Hematopoietic multipotent progenitor cell treated with erythropoietin and hydrocortisone succinate and interleukin-3 and kit ligand, for 17 days (in vitro differentiated cells): ENCODE measurements at regions not wholly inside any gene's neighbourhood (a gene's known extent, or its start where the extent isn't known, plus 50 kb on each side); places are given as distances from the start of the nearest gene placed in this dataset.
"Not testable (repeated sequence)": the region's sequence is repeated elsewhere in the genome, so short reads cannot be mapped to it uniquely, and the experiment has no call there.

ENCODE experiments used
- DNase-seq: peaks from one replicate; pipeline ENCODE4 v3.0.0-alpha.2; 2015; ENCODE audit warnings: low spot score

GRCh38 chr20:53773792-53774401 lies 180.3 kb upstream of the ZNF217 start:
- DNase-seq = no peak

- not testable (repeated sequence) for DNase-seq
Measured at GRCh38 chr20:53773066-53773791, 179.6 kb upstream of the ZNF217 start.

GRCh38 chr20:53769041-53769440 lies 175.4 kb upstream of the ZNF217 start:
- no peak for DNase-seq

- no peak for DNase-seq
Measured at GRCh38 chr20:53768329-53768728, 174.7 kb upstream of the ZNF217 start.

- DNase-seq = peak; percentile 29
Measured at GRCh38 chr20:53767206-53767930, 173.7 kb upstream of the ZNF217 start.

- no peak for DNase-seq
Measured at GRCh38 chr20:53764415-53764800, 170.8 kb upstream of the ZNF217 start.

GRCh38 chr20:53763707-53764414 lies 170.2 kb upstream of the ZNF217 start:
- no peak for DNase-seq

- DNase-seq = not testable (repeated sequence)
Measured at GRCh38 chr20:53762423-53762798, 168.8 kb upstream of the ZNF217 start.

- no peak for DNase-seq
Measured at GRCh38 chr20:53760025-53760441, 166.4 kb upstream of the ZNF217 start.

- no peak for DNase-seq
Measured at GRCh38 chr20:53757472-53757913, 163.9 kb upstream of the ZNF217 start.

GRCh38 chr20:53755733-53756531 lies 162.3 kb upstream of the ZNF217 start:
- no peak for DNase-seq

- DNase-seq = no peak
Measured at GRCh38 chr20:53753880-53754459, 160.3 kb upstream of the ZNF217 start.

- DNase-seq = no peak
Measured at GRCh38 chr20:53752971-53753879, 159.6 kb upstream of the ZNF217 start.

GRCh38 chr20:53752583-53752970 lies 158.9 kb upstream of the ZNF217 start:
- DNase-seq = no peak

GRCh38 chr20:53751620-53752318 lies 158.1 kb upstream of the ZNF217 start:
- DNase-seq = no peak

- peak; percentile 51 for DNase-seq
Measured at GRCh38 chr20:53750827-53751619, 157.4 kb upstream of the ZNF217 start.

GRCh38 chr20:53749499-53749898 lies 155.9 kb upstream of the ZNF217 start:
- DNase-seq = no peak

- no peak for DNase-seq
Measured at GRCh38 chr20:53748821-53749421, 155.3 kb upstream of the ZNF217 start.
